HepG2 (cell line): ENCODE measurements at regions not wholly inside any gene's neighbourhood (a gene's known extent, or its start where the extent isn't known, plus 50 kb on each side); places are given as distances from the start of the nearest gene placed in this dataset.
A peak's percentile ranks its signal among the peaks of the same experiment; 100 is the strongest.

Experiments used
- ATAC-seq: fragments of 200-7000 bp; cut with Tn5 transposase; 3 replicates; pipeline ENCODE4 v1.9.1; 2020; ENCODE audit warnings: mild to moderate bottlenecking, moderate library complexity
- BruUV-seq: library from RNA; stranded (reverse); fragments of 400-500 nt; replicated peaks from 2 replicates; lab custom pipeline; 2021; lab: Mats Ljungman, UMichigan
- CTCF ChIA-PET: fragments of 300-600 bp; formaldehyde crosslinking; extraction: SDS; loops from one replicate; lab custom pipeline; 2021; ENCODE audit warnings: low total read pairs, inconsistent platforms, low intra/inter-chr PET ratio; lab: Yijun Ruan, JAX
- POLR2A ChIA-PET: fragments of 350-600 bp; sonication (Branson Sonifier 250); formaldehyde crosslinking; loops from one replicate; lab custom pipeline; 2020; ENCODE audit warnings: antibody characterized with exemption, inconsistent platforms; lab: Yijun Ruan, JAX
- DNase-seq: peaks from one replicate; pipeline ENCODE4 v3.0.0-alpha.2; 2015; ENCODE audit warnings: low spot score
- FAIRE-seq: peaks from 3 replicates; lab custom pipeline; 2011; peaks lifted over from hg19 to GRCh38; lab: Jason Lieb, UNC
- H2AFZ ChIP-seq: one replicate; pipeline ENCODE4 v1.6.1; 2011; ENCODE audit warnings: low read length, inconsistent platforms
- H3K27ac ChIP-seq: fragments of 300-600 bp; 3 replicates; pipeline ENCODE4 v1.8.0; 2011; ENCODE audit warnings: mixed run types, mild to moderate bottlenecking, mixed read lengths, low read length, inconsistent platforms; ENCODE audit not compliant: insufficient read depth; ENCODE audit errors: extremely low read length
- H3K27me3 ChIP-seq, 2 experiments: fragments of 200-600 bp in 1 of 2; 2 replicates in 1 of 2; 3 replicates in 1 of 2; pipeline versions ENCODE4 v1.6.0 to v1.8.0; 2011; ENCODE audit warnings: low read length in 2 of 2, mild to moderate bottlenecking in 2 of 2, moderate library complexity in 2 of 2, inconsistent platforms in 1 of 2; ENCODE audit not compliant: insufficient read depth in 2 of 2, control insufficient read depth in 1 of 2
- H3K36me3 ChIP-seq, 2 experiments: fragments of 200-600 bp in 1 of 2; replicated peaks in 1 of 2; 2 replicates in 1 of 2; 3 replicates in 1 of 2; pipeline versions ENCODE4 v1.5.1 to v1.8.0; 2011; ENCODE audit warnings: low read length in 2 of 2, inconsistent platforms in 1 of 2; ENCODE audit not compliant: insufficient read depth in 2 of 2, control insufficient read depth in 1 of 2
- H3K4me1 ChIP-seq: 2 replicates; pipeline ENCODE4 v1.5.1; 2012; ENCODE audit warnings: low read length, inconsistent platforms; ENCODE audit not compliant: insufficient read depth
- H3K4me2 ChIP-seq: 2 replicates; pipeline ENCODE4 v1.6.0; 2011; ENCODE audit warnings: low read depth, low read length, inconsistent platforms
- H3K4me3 ChIP-seq, 3 experiments: fragments of 200-600 bp in 1 of 3; sonication (generic), shearing (Covaris generic) in 1 of 3; replicated peaks in 1 of 3; 2 replicates each; pipeline ENCODE4 v1.5.1; 2011 to 2016; ENCODE audit warnings: low read length in 3 of 3, inconsistent platforms in 2 of 3, low read depth in 2 of 3, mild to moderate bottlenecking in 2 of 3, control low read depth in 1 of 3, mixed read lengths in 1 of 3; ENCODE audit not compliant: insufficient read depth in 1 of 3
- H3K79me2 ChIP-seq: one replicate; pipeline ENCODE4 v1.6.1; 2011; ENCODE audit warnings: low read length, inconsistent platforms; ENCODE audit not compliant: insufficient read depth
- H3K9ac ChIP-seq: 2 replicates; pipeline ENCODE4 v1.6.0; 2011; ENCODE audit warnings: mild to moderate bottlenecking, low read depth, low read length, inconsistent platforms; ENCODE audit not compliant: insufficient read depth
- H3K9me3 ChIP-seq: 2 replicates; pipeline ENCODE4 v1.5.1; 2012; ENCODE audit warnings: mild to moderate bottlenecking, low read length
- H4K20me1 ChIP-seq: 2 replicates; pipeline ENCODE4 v1.6.0; 2011; ENCODE audit warnings: inconsistent platforms, mild to moderate bottlenecking, low read length, moderate library complexity; ENCODE audit not compliant: insufficient read depth
- E2F1 ChIP-seq: sonication (generic); formaldehyde crosslinking; IDR thresholded peaks from 2 replicates; pipeline ENCODE4 v1.5.0; 2020; ENCODE audit warnings: missing genetic modification reagents
- NFKB2 ChIP-seq: sonication (generic); formaldehyde crosslinking; IDR thresholded peaks from 2 replicates; pipeline ENCODE4 v1.4.0; 2020; ENCODE audit warnings: missing genetic modification reagents, borderline replicate concordance
- REST ChIP-seq, 2 experiments: IDR thresholded peaks; 2 replicates each; pipeline ENCODE4 v1.6.1; 2011 to 2012; ENCODE audit warnings: low read length in 2 of 2, borderline replicate concordance in 1 of 2, low read depth in 1 of 2, mild to moderate bottlenecking in 1 of 2, moderate library complexity in 1 of 2
- SMAD1 ChIP-seq: sonication (generic); formaldehyde crosslinking; IDR thresholded peaks from 2 replicates; pipeline ENCODE4 v1.4.0; 2020; ENCODE audit warnings: missing genetic modification reagents, low read depth, mild to moderate bottlenecking, borderline replicate concordance
- TBX2 ChIP-seq: sonication (generic); formaldehyde crosslinking; IDR thresholded peaks from 2 replicates; pipeline ENCODE4 v1.5.0; 2020; ENCODE audit warnings: missing genetic modification reagents, mild to moderate bottlenecking, borderline replicate concordance
- TEF ChIP-seq: sonication (generic); formaldehyde crosslinking; IDR thresholded peaks from 2 replicates; pipeline ENCODE4 v1.5.0; 2020; ENCODE audit warnings: missing genetic modification reagents
- ZNF782 ChIP-seq: sonication (generic); formaldehyde crosslinking; IDR thresholded peaks from 2 replicates; pipeline ENCODE4 v1.4.0; 2020; ENCODE audit warnings: missing genetic modification reagents, mild to moderate bottlenecking, borderline replicate concordance
- WGBS: methylation state at CpG from one replicate; pipeline ENCODE4 v1.1.6; 2017; ENCODE audit warnings: low lambda C conversion rate; 5-methylcytosine and 5-hydroxymethylcytosine counted together
- in situ Hi-C: cut with HindIII; loops from 2 replicates; pipeline ENCODE4 v1.10.0; 2017; ENCODE audit warnings: low pct_unique_long_range_greater_than_20kb; ENCODE audit not compliant: extremely low pct_ligation_motif_present
- intact Hi-C: fragments of 100-400 bp; cut with micrococcal nuclease; formaldehyde crosslinking; loops from one replicate; pipeline ENCODE4 v1.10.0; 2022; ENCODE audit not compliant: unreplicated experiment

- intact Hi-C loops (no loop called here), in situ Hi-C loops (no loop called here)
- CTCF ChIA-PET: no interaction called here
- Histone ChIP-seq H2AFZ (no peak overlapping the region), H3K27ac (no peak overlapping the region), H3K4me3 (no peak overlapping the region), H3K36me3 (no peaks in the 10 kb centered on the region), H3K27me3 (no peaks in the 10 kb centered on the region), H3K79me2 (no peaks in the 10 kb centered on the region), H3K4me2 (no peak overlapping the region), H3K4me1 (no peaks in the 10 kb centered on the region), H3K9ac (no peak overlapping the region), H4K20me1 (no peaks in the 10 kb centered on the region), H3K9me3 (no peaks in the 10 kb centered on the region)
- no peak for FAIRE-seq
- TF ChIP-seq ZNF782 (CRISPR knock-in tag) (no peak), NFKB2 (CRISPR knock-in tag) (no peak), REST (IDR thresholded peaks at IDR 0.05; ENCODE audit: borderline replicate concordance in 1 of 2, low read depth in 1 of 2, low read length in 2 of 2) (peak in 1 of 2 experiments; percentile 69; a peak in 2 of 4 replicates)
- no peak for DNase-seq
- 2% methylated on average over 3 of the region's 3 CpGs for WGBS
- POLR2A ChIA-PET: no interaction called here
- no peak for ATAC-seq
- no TSS peak for BruUV-seq
Observed at GRCh38 chr7:121689749-121690148, 183.2 kb upstream of the PTPRZ1 start.

- no peak overlapping the region for H3K9ac ChIP-seq
- no peaks in the 10 kb centered on the region for H3K27me3 ChIP-seq
- in situ Hi-C loops: no loop called here
- WGBS: 20% methylated on average over 3 of the region's 3 CpGs
- no TSS peak for BruUV-seq
- H3K9me3 ChIP-seq: no peaks in the 10 kb centered on the region
- TF ChIP-seq TEF (CRISPR knock-in tag) (no peak), SMAD1 (no peak), E2F1 (CRISPR knock-in tag) (no peak), TBX2 (no peak)
- H3K4me1 ChIP-seq: no peaks in the 10 kb centered on the region
- H3K4me2 ChIP-seq: no peak overlapping the region
- H3K4me3 ChIP-seq: no peak overlapping the region
- POLR2A ChIA-PET: no interaction called here
- no peak overlapping the region for H2AFZ ChIP-seq
- no peaks in the 10 kb centered on the region for H3K79me2 ChIP-seq
- no peaks in the 10 kb centered on the region for H4K20me1 ChIP-seq
- intact Hi-C loops: no loop called here
- H3K36me3 ChIP-seq: no peaks in the 10 kb centered on the region
- CTCF ChIA-PET: no interaction called here
- no peak for FAIRE-seq
- no peak for DNase-seq
- no peak overlapping the region for H3K27ac ChIP-seq
- ATAC-seq: no peak
Observed at GRCh38 chr7:121681700-121682099, 191.3 kb upstream of the PTPRZ1 start.
